Ovary (tissue), 3 donors: ENCODE measurements at regions not wholly inside any gene's neighbourhood (a gene's known extent, or its start where the extent isn't known, plus 50 kb on each side); places are given as distances from the start of the nearest gene placed in this dataset.

Experiments
- POLR2A ChIP-seq: fragments of 450-650 bp; IDR thresholded peaks from one replicate; pipeline ENCODE4 v1.6.1; 2017; ENCODE audit warnings: antibody characterized with exemption, mild to moderate bottlenecking, moderate library complexity
- TF ChIP-seq, protein P1 (sequence below), 3 donors: fragments of 450-650 bp in 2 of 3; fragments of 200-600 bp in 1 of 3; IDR thresholded peaks; one replicate each; pipeline versions ENCODE4 v1.5.1 to v1.8.0; 2016 to 2022; ENCODE audit warnings: antibody characterized with exemption in 3 of 3, mild to moderate bottlenecking in 1 of 3
- donor health status: DM: no; HTN: no; CAD: no.

DNA sequence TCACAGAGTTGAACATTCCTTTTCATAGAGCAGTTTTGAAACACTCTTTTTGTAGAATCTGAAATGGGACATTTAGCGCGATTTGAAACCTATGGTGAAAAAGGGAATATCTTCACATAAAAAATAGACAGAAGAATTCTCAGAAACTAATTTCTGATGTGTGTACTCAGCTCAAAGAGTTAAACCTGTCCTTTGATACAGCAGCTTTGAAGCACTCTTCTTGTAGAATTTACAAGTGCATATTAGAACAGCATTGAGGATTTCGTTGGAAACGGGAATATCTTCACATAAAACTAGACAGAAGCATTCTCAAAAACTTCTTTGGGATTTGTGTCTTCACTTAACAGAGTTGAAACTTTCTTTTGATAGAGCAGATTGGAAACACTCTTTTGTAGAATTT, 650.7 kb upstream of the ZNF337 start:
- TF ChIP-seq, protein P1, sequence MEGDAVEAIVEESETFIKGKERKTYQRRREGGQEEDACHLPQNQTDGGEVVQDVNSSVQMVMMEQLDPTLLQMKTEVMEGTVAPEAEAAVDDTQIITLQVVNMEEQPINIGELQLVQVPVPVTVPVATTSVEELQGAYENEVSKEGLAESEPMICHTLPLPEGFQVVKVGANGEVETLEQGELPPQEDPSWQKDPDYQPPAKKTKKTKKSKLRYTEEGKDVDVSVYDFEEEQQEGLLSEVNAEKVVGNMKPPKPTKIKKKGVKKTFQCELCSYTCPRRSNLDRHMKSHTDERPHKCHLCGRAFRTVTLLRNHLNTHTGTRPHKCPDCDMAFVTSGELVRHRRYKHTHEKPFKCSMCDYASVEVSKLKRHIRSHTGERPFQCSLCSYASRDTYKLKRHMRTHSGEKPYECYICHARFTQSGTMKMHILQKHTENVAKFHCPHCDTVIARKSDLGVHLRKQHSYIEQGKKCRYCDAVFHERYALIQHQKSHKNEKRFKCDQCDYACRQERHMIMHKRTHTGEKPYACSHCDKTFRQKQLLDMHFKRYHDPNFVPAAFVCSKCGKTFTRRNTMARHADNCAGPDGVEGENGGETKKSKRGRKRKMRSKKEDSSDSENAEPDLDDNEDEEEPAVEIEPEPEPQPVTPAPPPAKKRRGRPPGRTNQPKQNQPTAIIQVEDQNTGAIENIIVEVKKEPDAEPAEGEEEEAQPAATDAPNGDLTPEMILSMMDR (IDR thresholded peaks at IDR 0.05): no peak
- no peak for TF ChIP-seq POLR2A
